COLO668 (cell line): ENCODE measurements at regions not wholly inside any gene's neighbourhood (a gene's known extent, or its start where the extent isn't known, plus 50 kb on each side); places are given as distances from the start of the nearest gene placed in this dataset.

ENCODE experiments used
- DNase-seq: peaks from one replicate; lab custom pipeline; 2025; ENCODE audit not compliant: unreplicated experiment; lab: John Stamatoyannopoulos, UW

GRCh38 chr5:118778941-118779340 is 209.4 kb downstream of the DTWD2 start:
- DNase-seq = no peak

- no peak for DNase-seq
Observed at GRCh38 chr5:118777189-118777736, 211.1 kb downstream of the DTWD2 start.

GRCh38 chr5:118776755-118777154 is 211.6 kb downstream of the DTWD2 start:
- no peak for DNase-seq

- DNase-seq = no peak
Observed at GRCh38 chr5:118775790-118776499, 212.4 kb downstream of the DTWD2 start.

- DNase-seq = no peak
Observed at GRCh38 chr5:118768607-118769175, 219.7 kb downstream of the DTWD2 start.

- no peak for DNase-seq
Observed at GRCh38 chr5:118762291-118762690, 226.1 kb downstream of the DTWD2 start.

- DNase-seq = no peak
Observed at GRCh38 chr5:118761814-118762213, 226.5 kb downstream of the DTWD2 start.

- DNase-seq = no peak
Observed at GRCh38 chr5:118752969-118753368, 235.4 kb downstream of the DTWD2 start.

GRCh38 chr5:118736396-118736795 is 252.0 kb downstream of the DTWD2 start:
- DNase-seq = no peak

- DNase-seq = no peak
Observed at GRCh38 chr5:118733394-118733793, 255.0 kb downstream of the DTWD2 start.

- DNase-seq = no peak
Observed at GRCh38 chr5:118728191-118728590, 260.2 kb downstream of the DTWD2 start.

GRCh38 chr5:118726891-118727290 is 261.5 kb downstream of the DTWD2 start:
- DNase-seq = no peak

GRCh38 chr5:118723021-118723338 is 265.4 kb downstream of the DTWD2 start:
- no peak for DNase-seq

- no peak for DNase-seq
Observed at GRCh38 chr5:118722122-118723020, 266.0 kb downstream of the DTWD2 start.

- no peak for DNase-seq
Observed at GRCh38 chr5:118711727-118712126, 276.6 kb downstream of the DTWD2 start.

GRCh38 chr5:118705959-118706667 is 282.2 kb downstream of the DTWD2 start:
- no peak for DNase-seq

- no peak for DNase-seq
Observed at GRCh38 chr5:118703241-118703640, 285.1 kb downstream of the DTWD2 start.

GRCh38 chr5:118701791-118702190 is 286.6 kb downstream of the DTWD2 start:
- DNase-seq = no peak

- no peak for DNase-seq
Observed at GRCh38 chr5:118700510-118700909, 287.8 kb downstream of the DTWD2 start.

- no peak for DNase-seq
Observed at GRCh38 chr5:118698774-118699173, 289.6 kb downstream of the DTWD2 start.

- no peak for DNase-seq
Observed at GRCh38 chr5:118696076-118696475, 292.3 kb downstream of the DTWD2 start.
